GM18502 (cell line): ENCODE measurements at regions not wholly inside any gene's neighbourhood (a gene's known extent, or its start where the extent isn't known, plus 50 kb on each side); places are given as distances from the start of the nearest gene placed in this dataset.
A peak's percentile ranks its signal among the peaks of the same experiment; 100 is the strongest.
"Not testable (repeated sequence)": the region's sequence is repeated elsewhere in the genome, so short reads cannot be mapped to it uniquely, and the experiment has no call there.

Source experiments
- ATAC-seq: cut with Tn5 transposase; IDR thresholded peaks from one replicate; pipeline ENCODE4 v1.9.1; 2021; ENCODE audit warnings: mild to moderate bottlenecking; ENCODE audit not compliant: unreplicated experiment, poor library complexity

- no peak for ATAC-seq
These were observed 99.6 kb upstream of the RGS1 start for GRCh38 chr1:192475970-192476369.

GRCh38 chr1:192476802-192477298 lies 98.7 kb upstream of the RGS1 start:
- ATAC-seq: peak; percentile 78

DNA sequence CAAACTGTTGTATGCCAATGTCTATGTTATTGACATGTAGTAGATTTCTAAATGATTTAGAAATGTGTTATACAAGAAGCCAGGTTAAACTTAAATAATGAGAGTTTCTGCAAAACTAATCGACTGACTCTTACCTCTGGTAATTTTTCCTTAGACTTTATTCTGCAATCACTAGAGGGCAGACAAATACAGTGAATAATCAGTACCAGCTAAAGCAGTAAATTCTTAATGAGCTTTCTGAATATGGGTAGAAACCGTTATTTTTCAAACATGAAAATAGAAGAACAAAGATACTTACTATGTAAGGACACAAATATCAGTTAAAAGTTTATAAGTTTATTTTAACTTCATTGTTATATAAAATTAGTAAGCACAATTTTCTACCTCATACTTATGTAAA lies 97.9 kb upstream of the RGS1 start:
- peak; percentile 70 for ATAC-seq

DNA sequence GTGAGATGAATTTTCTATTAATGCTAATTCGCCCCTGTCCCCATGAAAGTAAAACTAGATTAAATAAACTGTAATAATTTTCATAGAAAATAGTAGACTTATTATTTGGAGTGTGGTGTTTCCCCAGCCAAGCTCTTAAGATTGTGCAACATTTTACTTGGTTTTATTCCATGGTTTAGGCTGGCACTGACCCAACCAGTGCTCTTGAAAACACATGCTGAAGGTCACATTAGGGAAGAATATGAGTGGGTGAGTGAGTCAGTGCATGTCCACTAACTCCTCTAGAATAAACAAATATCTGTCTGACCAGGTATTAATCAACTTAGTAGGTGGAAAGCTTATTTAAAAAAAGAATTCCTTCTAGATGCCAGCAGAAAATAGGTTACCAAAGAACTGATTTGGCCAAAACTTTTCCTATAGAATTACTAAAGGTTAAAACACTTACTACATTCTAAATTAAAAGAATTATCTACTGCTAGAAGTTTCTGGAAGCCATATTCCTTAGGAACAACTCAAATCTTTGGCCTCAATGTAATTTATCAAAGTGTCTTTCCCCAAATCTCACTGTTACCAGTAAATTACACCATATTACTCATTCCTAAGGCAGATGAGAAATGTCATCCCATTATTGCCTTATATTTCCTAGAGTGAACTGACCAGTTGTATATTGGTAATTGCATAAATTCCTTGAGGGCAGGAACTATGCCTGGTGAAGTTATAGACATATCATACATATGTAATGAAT lies 89.7 kb upstream of the RGS1 start:
- ATAC-seq: no peak

- ATAC-seq: no peak
These were observed 87.5 kb upstream of the RGS1 start for GRCh38 chr1:192488058-192488457.

- ATAC-seq: no peak
These were observed 86.5 kb upstream of the RGS1 start for GRCh38 chr1:192489047-192489446.

DNA sequence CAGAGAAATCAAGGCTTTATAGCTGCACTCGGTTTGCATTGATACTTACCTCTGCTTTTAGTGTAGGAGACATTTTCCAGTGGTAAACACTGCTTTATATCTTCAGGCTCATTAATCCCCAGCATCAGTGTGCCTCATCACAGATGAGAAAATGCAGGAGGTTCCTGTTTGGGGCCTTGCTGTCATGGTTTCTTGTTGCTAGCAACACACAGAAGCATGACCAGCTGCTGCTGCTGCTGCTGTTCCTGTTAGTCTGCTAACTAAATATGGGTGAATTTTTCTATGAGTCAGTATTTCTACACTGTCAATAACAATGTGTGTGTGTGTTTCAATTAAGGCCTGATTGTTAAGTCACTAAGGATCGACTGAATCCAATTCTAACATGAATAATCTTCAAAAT lies 85.8 kb upstream of the RGS1 start:
- ATAC-seq: peak; percentile 82

- no peak for ATAC-seq
These were observed 83.6 kb upstream of the RGS1 start for GRCh38 chr1:192491804-192492554.

- no peak for ATAC-seq
These were observed 82.0 kb upstream of the RGS1 start for GRCh38 chr1:192493584-192493983.

DNA sequence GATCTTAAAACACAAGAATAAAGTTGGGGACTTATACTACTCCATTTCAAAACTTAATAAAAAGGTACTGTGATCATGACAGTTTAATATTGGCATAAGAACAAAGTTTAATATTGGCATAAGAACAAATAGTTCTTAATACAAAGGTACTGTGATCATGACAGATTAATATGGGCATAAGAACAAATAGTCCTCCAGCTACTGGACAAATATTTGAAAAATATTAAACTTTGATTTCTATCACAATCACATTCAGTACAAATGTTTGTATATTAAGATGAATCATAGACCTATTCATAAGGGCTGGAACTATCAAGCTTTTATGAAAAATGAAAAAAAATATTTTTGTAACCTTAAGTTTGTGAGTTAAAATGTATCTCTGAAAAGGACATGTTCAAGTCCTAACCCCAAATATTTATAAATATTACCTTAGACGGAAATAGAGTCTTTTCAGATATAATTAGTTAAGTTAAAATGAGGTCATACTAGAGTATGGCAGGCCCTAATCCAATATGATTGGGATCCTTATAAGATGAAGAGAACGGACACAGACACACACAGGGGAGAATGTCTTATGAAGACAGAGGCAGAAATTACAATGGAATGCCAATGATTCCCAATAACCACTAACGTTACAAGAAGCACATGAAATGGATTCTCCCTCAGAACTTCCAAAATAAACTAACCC lies 79.1 kb upstream of the RGS1 start:
- no peak for ATAC-seq

GRCh38 chr1:192497214-192497794 lies 78.3 kb upstream of the RGS1 start:
- no peak for ATAC-seq

DNA sequence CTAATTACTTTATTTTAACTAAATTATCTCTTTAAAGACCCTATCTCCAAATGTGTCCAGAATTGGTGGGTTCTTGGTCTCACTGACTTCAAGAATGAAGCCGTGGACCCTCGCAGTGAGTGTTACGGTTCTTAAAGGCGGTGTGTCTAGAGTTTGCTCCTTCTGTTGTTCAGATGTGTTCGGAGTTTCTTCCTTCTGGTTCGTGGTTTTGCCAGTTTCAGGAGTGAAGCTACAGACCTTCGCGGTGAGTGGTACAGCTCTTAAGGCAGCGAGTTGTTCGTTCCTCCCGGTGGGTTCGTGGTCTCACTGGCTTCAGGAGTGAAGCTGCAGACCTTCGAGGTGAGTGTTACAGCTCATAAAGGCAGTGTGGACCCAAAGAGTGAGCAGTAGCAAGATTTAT lies 77.5 kb upstream of the RGS1 start:
- ATAC-seq: not testable (repeated sequence)

- not testable (repeated sequence) for ATAC-seq
These were observed 76.5 kb upstream of the RGS1 start for GRCh38 chr1:192499061-192499581.

DNA sequence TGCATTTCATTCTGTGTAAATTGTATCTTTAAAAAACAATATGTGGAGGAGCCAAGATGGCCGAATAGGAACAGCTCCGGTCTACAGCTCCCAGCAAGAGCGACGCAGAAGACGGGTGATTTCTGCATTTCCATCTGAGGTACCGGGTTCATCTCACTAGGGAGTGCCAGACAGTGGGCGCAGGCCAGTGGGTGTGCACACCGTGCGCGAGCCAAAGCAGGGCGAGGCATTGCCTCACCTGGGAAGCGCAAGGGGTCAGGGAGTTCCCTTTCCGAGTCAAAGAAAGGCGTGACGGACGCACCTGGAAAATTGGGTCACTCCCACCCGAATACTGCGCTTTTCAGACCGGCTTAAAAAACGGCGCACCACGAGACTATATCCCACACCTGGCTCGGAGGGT lies 75.0 kb upstream of the RGS1 start:
- ATAC-seq: not testable (repeated sequence)

DNA sequence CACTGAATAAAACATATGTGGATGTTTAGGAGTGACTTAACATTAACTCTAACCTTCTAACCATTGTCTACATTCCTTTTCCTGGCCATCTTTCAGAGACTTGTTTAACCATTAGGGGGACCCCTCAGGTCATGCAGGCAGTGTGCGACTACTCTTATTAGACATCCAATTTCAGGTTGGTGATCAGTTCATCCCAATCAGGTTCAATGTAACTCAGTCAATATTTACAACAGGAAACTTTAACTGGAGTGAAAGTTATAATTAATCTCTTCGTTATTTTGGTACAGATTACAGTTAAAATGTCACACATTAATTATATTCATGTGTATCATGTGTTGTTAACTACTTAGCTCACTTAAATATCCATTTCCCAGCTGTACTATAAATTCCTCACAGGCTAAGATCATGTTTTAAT lies 68.8 kb upstream of the RGS1 start:
- peak; percentile 100 for ATAC-seq

DNA sequence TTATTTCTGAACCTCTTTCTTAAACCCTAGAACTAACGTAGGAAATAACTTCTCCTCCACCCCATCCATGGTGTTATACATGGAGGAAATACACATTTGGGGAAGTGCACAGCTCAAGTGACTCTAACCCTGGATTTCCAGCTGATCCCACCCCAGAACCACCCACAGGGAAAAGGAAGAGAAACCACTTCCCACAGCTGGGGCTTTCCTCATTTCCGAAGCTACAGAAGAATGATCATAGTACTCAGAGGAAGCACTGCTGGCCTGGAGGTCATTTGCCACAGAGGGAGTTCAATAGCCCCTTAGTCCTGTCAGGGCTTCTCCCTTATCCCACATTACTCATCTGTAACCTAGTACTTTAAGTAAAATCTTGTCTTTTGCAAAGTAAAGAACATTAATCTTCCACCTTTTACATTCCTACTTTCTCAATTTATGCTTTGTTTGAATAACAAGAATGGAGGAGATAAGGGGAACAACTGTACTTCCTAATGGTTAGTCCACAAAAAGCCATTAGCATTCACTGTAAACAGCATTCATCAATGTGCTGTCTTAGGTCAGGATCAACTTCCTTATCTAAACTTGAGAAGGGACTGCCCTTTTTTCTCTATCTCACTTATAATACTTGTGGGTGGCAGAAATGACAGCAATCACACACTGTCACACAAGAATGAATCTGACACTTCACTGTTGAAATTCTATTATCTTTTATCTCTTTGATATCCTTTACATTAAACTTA lies 63.0 kb upstream of the RGS1 start:
- ATAC-seq: peak; percentile 37

- ATAC-seq: no peak
These were observed 62.4 kb upstream of the RGS1 start for GRCh38 chr1:192513196-192513595.

DNA sequence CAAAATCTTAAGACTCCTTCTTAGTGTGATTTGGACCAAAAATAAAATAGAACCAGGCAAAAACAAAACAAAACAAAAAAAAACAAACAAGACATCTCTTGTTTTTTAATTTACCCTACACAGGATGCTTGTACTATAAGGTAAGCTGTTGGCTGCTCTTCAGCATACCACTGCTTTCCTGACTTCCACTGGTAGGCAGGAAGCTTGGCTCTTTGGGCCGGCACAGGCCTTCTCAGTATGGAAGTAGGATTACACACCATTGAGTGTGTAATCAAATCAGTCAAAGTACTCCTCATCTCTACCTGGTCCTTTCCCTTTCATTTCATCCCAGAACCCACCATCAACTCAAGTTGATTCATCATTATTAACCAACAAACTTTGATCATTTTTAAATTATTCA lies 61.9 kb upstream of the RGS1 start:
- ATAC-seq: no peak

GRCh38 chr1:192516776-192517297 lies 58.7 kb upstream of the RGS1 start:
- ATAC-seq: peak; percentile 97
